Upper lobe of left lung (tissue), 4 donors: ENCODE measurements at regions not wholly inside any gene's neighbourhood (a gene's known extent, or its start where the extent isn't known, plus 50 kb on each side); places are given as distances from the start of the nearest gene placed in this dataset.

ENCODE experiments used
- POLR2A ChIP-seq, 4 donors: fragments of 450-650 bp; IDR thresholded peaks; one replicate each; pipeline ENCODE4 v1.5.1; 2016 to 2017; ENCODE audit warnings: antibody characterized with exemption in 4 of 4, mild to moderate bottlenecking in 2 of 4
- POLR2AphosphoS5 ChIP-seq, 2 donors: sonication (generic); formaldehyde crosslinking; IDR thresholded peaks; one replicate each; pipeline ENCODE4 v1.5.1; 2017; ENCODE audit warnings: antibody characterized with exemption in 2 of 2
- TF ChIP-seq, protein P1 (sequence below), 6 experiments: fragments of 450-650 bp in 4 of 6; fragments of 200-600 bp in 2 of 6; sonication (generic) in 2 of 6; IDR thresholded peaks; one replicate each; pipeline ENCODE4 v1.5.1; 2016 to 2019; ENCODE audit warnings: antibody characterized with exemption in 6 of 6

DNA sequence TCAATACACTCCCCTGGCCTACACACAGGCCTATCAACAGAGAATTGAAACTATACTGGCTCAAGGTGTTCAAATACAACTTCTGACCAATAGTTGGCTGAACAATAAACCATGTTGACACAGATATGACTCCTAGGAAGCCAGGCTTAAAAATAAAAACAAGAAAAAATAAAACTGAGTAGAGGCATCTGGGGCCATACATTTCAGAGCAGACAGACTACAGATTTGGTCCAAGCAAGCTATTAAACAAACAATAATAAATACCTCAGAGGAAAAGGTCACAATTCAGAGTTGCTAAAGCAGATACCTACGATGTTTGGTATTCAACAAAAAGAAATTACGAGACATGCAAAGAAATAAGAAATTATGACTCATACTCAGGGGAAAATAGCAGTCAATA is 132.8 kb upstream of the ACVR2A start:
- TF ChIP-seq, protein P1, sequence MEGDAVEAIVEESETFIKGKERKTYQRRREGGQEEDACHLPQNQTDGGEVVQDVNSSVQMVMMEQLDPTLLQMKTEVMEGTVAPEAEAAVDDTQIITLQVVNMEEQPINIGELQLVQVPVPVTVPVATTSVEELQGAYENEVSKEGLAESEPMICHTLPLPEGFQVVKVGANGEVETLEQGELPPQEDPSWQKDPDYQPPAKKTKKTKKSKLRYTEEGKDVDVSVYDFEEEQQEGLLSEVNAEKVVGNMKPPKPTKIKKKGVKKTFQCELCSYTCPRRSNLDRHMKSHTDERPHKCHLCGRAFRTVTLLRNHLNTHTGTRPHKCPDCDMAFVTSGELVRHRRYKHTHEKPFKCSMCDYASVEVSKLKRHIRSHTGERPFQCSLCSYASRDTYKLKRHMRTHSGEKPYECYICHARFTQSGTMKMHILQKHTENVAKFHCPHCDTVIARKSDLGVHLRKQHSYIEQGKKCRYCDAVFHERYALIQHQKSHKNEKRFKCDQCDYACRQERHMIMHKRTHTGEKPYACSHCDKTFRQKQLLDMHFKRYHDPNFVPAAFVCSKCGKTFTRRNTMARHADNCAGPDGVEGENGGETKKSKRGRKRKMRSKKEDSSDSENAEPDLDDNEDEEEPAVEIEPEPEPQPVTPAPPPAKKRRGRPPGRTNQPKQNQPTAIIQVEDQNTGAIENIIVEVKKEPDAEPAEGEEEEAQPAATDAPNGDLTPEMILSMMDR (IDR thresholded peaks at IDR 0.05) = no peak
- TF ChIP-seq POLR2AphosphoS5 (IDR thresholded peaks at IDR 0.05) = no peak
- TF ChIP-seq POLR2A (IDR thresholded peaks at IDR 0.05) = no peak
